Spinal cord (tissue), 9 donors: ENCODE measurements at regions not wholly inside any gene's neighbourhood (a gene's known extent, or its start where the extent isn't known, plus 50 kb on each side); places are given as distances from the start of the nearest gene placed in this dataset.

Experiments used
- DNase-seq, 6 donors: peaks; one replicate each; pipeline versions ENCODE4 v3.0.0 to v3.0.0-alpha.2; 2013 to 2015; ENCODE audit warnings: low spot score in 6 of 6, low read depth in 4 of 6
- H3K27ac ChIP-seq: one replicate; pipeline ENCODE4 v1.5.1; 2013; ENCODE audit warnings: low read depth, low read length, control low read depth
- H3K27me3 ChIP-seq: one replicate; pipeline ENCODE4 v1.6.1; 2013; ENCODE audit warnings: low read length; ENCODE audit not compliant: control insufficient read depth, insufficient read depth
- H3K36me3 ChIP-seq: one replicate; pipeline ENCODE4 v1.6.1; 2013; ENCODE audit warnings: low read length; ENCODE audit not compliant: control insufficient read depth, insufficient read depth
- H3K4me1 ChIP-seq: one replicate; pipeline ENCODE4 v1.6.1; 2013; ENCODE audit warnings: low read length; ENCODE audit not compliant: control insufficient read depth, insufficient read depth
- H3K4me3 ChIP-seq: one replicate; pipeline ENCODE4 v1.5.1; 2013; ENCODE audit warnings: low read depth, low read length, control low read depth
- H3K9me3 ChIP-seq: one replicate; pipeline ENCODE4 v1.6.1; 2013; ENCODE audit warnings: low read length; ENCODE audit not compliant: control insufficient read depth, insufficient read depth
- WGBS: methylation state at CpG from one replicate; pipeline ENCODE4 v1.1.5; 2013; ENCODE audit warnings: missing lambda C conversion rate; ENCODE audit not compliant: insufficient coverage; 5-methylcytosine and 5-hydroxymethylcytosine counted together
- donor health status: healthy.

- Histone ChIP-seq H3K4me3 (no peak overlapping the region), H3K9me3 (no peaks in the 10 kb centered on the region), H3K27ac (no peak overlapping the region), H3K36me3 (no peaks in the 10 kb centered on the region), H3K27me3 (no peaks in the 10 kb centered on the region), H3K4me1 (peaks cover 15% of the 10 kb centered on the region)
- no peak for DNase-seq
- 100% methylated on average over 2 of the region's 5 CpGs for WGBS
Measured at GRCh38 chr5:133847886-133848285, 120.5 kb downstream of the C5orf15 start.

GRCh38 chr5:133847301-133847700, 121.1 kb downstream of the C5orf15 start:
- Histone ChIP-seq H3K36me3 (no peaks in the 10 kb centered on the region), H3K27me3 (no peaks in the 10 kb centered on the region), H3K4me1 (peaks cover 18% of the 10 kb centered on the region), H3K4me3 (no peak overlapping the region), H3K9me3 (no peaks in the 10 kb centered on the region), H3K27ac (no peak overlapping the region)
- 97% methylated on average over 5 of the region's 6 CpGs for WGBS
- DNase-seq = no peak

- no peak overlapping the region for H3K4me3 ChIP-seq
- 86% methylated on average over 6 of the region's 8 CpGs for WGBS
- H3K27ac ChIP-seq = no peak overlapping the region
- no peaks in the 10 kb centered on the region for H3K9me3 ChIP-seq
- no peak for DNase-seq
- H3K27me3 ChIP-seq = no peaks in the 10 kb centered on the region
- H3K4me1 ChIP-seq = peaks cover 24% of the 10 kb centered on the region
- no peaks in the 10 kb centered on the region for H3K36me3 ChIP-seq
Measured at GRCh38 chr5:133846478-133847226, 121.8 kb downstream of the C5orf15 start.

GRCh38 chr5:133845271-133845670, 123.2 kb downstream of the C5orf15 start:
- Histone ChIP-seq H3K36me3 (no peaks in the 10 kb centered on the region), H3K9me3 (no peaks in the 10 kb centered on the region), H3K4me1 (peaks cover 29% of the 10 kb centered on the region), H3K27ac (no peak overlapping the region), H3K4me3 (no peak overlapping the region), H3K27me3 (no peaks in the 10 kb centered on the region)
- WGBS = 100% methylated on average over 1 of the region's 2 CpGs
- no peak for DNase-seq

- no peak for DNase-seq
- peaks cover 31% of the 10 kb centered on the region for H3K4me1 ChIP-seq
- H3K27ac ChIP-seq = no peak overlapping the region
- H3K36me3 ChIP-seq = no peaks in the 10 kb centered on the region
- H3K27me3 ChIP-seq = no peaks in the 10 kb centered on the region
- no peak overlapping the region for H3K4me3 ChIP-seq
- H3K9me3 ChIP-seq = no peaks in the 10 kb centered on the region
- WGBS = 73% methylated on average over 7 of the region's 8 CpGs
Measured at GRCh38 chr5:133844836-133845235, 123.6 kb downstream of the C5orf15 start.

- no peak for DNase-seq
- WGBS = 81% methylated on average over 4 of the region's 4 CpGs
- no peak overlapping the region for H3K4me3 ChIP-seq
- no peaks in the 10 kb centered on the region for H3K27me3 ChIP-seq
- H3K36me3 ChIP-seq = no peaks in the 10 kb centered on the region
- H3K4me1 ChIP-seq = peaks cover 33% of the 10 kb centered on the region
- no peak overlapping the region for H3K27ac ChIP-seq
- no peaks in the 10 kb centered on the region for H3K9me3 ChIP-seq
Measured at GRCh38 chr5:133843911-133844310, 124.5 kb downstream of the C5orf15 start.

- H3K27ac ChIP-seq = no peak overlapping the region
- H3K27me3 ChIP-seq = peaks cover 2% of the 10 kb centered on the region
- no peak overlapping the region for H3K4me3 ChIP-seq
- H3K9me3 ChIP-seq = no peaks in the 10 kb centered on the region
- 74% methylated on average over 9 of the region's 11 CpGs for WGBS
- H3K36me3 ChIP-seq = no peaks in the 10 kb centered on the region
- peaks cover 32% of the 10 kb centered on the region for H3K4me1 ChIP-seq
- no peak for DNase-seq
Measured at GRCh38 chr5:133842846-133843611, 125.4 kb downstream of the C5orf15 start.

- Histone ChIP-seq H3K27ac (no peak overlapping the region), H3K9me3 (no peaks in the 10 kb centered on the region), H3K4me1 (peaks cover 30% of the 10 kb centered on the region), H3K27me3 (peaks cover 2% of the 10 kb centered on the region), H3K36me3 (no peaks in the 10 kb centered on the region), H3K4me3 (no peak overlapping the region)
- WGBS = 76% methylated on average over 9 of the region's 11 CpGs
- DNase-seq = no peak
Measured at GRCh38 chr5:133841831-133842750, 126.3 kb downstream of the C5orf15 start.

GRCh38 chr5:133840168-133840567, 128.3 kb downstream of the C5orf15 start:
- Histone ChIP-seq H3K27me3 (peaks cover 2% of the 10 kb centered on the region), H3K36me3 (no peaks in the 10 kb centered on the region), H3K4me3 (no peak overlapping the region), H3K27ac (no peak overlapping the region), H3K9me3 (no peaks in the 10 kb centered on the region), H3K4me1 (peaks cover 29% of the 10 kb centered on the region)
- WGBS = 33% methylated on average over 1 of the region's 2 CpGs
- peak in 1 of 6 donors; percentile 84 for DNase-seq
